Activated T-cell treated with anti-CD3 and anti-CD28 coated beads for 4 hours (primary cell): ENCODE measurements at regions not wholly inside any gene's neighbourhood (a gene's known extent, or its start where the extent isn't known, plus 50 kb on each side); places are given as distances from the start of the nearest gene placed in this dataset.

Source experiments
- DNase-seq: peaks from one replicate; pipeline ENCODE4 v3.0.0-alpha.2; 2020

GRCh38 chr5:133682451-133682850, 70.1 kb upstream of the FSTL4 start:
- DNase-seq: no peak

- no peak for DNase-seq
These were observed 69.6 kb upstream of the FSTL4 start for GRCh38 chr5:133681896-133682295.

- no peak for DNase-seq
These were observed 68.7 kb upstream of the FSTL4 start for GRCh38 chr5:133680830-133681565.

GRCh38 chr5:133679534-133679933, 67.2 kb upstream of the FSTL4 start:
- DNase-seq: no peak

GRCh38 chr5:133675376-133676154, 63.2 kb upstream of the FSTL4 start:
- DNase-seq: no peak

GRCh38 chr5:133670336-133670735, 58.0 kb upstream of the FSTL4 start:
- DNase-seq: no peak

- no peak for DNase-seq
These were observed 57.1 kb upstream of the FSTL4 start for GRCh38 chr5:133669472-133669871.

GRCh38 chr5:133668458-133668857, 56.1 kb upstream of the FSTL4 start:
- no peak for DNase-seq

GRCh38 chr5:133667217-133667616, 54.9 kb upstream of the FSTL4 start:
- DNase-seq: no peak

- DNase-seq: no peak
These were observed 53.2 kb upstream of the FSTL4 start for GRCh38 chr5:133665571-133665970.

GRCh38 chr5:133664422-133664821, 52.1 kb upstream of the FSTL4 start:
- DNase-seq: no peak

GRCh38 chr5:133663397-133664054, 51.2 kb upstream of the FSTL4 start:
- no peak for DNase-seq

GRCh38 chr5:133662578-133662977, 50.2 kb upstream of the FSTL4 start:
- no peak for DNase-seq
